ENCODE measurements at regions not wholly inside any gene's neighbourhood (a gene's known extent, or its start where the extent isn't known, plus 50 kb on each side); places are given as distances from the start of the nearest gene placed in this dataset.

GRCh38 chr16:60413969-60414368 lies 1622.3 kb downstream of the CDH8 start:
- Histone ChIP-seq H3K4me3 (no peak overlapping the region), H3K4me2 (peak overlapping the region; percentile 3; the same call in 1 of the 2 replicates)
- DNase-seq (ENCODE audit: low spot score), result peak; percentile 29

DNA sequence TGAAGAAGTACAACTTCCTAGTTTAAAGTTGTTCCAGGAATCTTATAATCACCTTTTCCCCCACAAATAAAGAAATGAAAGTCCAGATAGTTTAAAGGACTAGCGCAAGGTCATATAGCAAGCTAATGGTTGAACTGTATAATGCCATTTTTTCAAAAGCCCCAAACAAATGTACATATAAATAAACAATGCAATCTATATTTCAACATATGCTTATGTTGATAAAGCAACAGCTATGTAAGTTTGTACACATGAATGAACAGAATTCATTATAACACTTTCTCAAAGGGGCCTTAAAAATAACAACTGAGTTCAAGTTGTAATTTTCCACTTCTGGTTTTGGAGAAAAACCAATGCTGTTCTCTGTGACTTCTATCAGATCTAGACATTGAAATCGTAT lies 1628.6 kb downstream of the CDH8 start:
- Mint-ChIP-seq H3K27me3 (ENCODE audit: insufficient read depth, low read depth, poor library complexity) (no peaks in the 10 kb centered on the region), H3K9me3 (no peaks in the 10 kb centered on the region), H3K36me3 (ENCODE audit: low read depth) (no peaks in the 10 kb centered on the region), H3K27ac (no peak overlapping the region), H3K4me1 (no peaks in the 10 kb centered on the region), H3K4me3 (no peak overlapping the region)
- H3K4me3 ChIP-seq, result no peak overlapping the region
- DNase-seq (ENCODE audit: low spot score) (no peak), ATAC-seq (no peak)
- H3K27ac ChIP-seq (ENCODE audit: low read depth), result no peak overlapping the region
- H4K20me1 ChIP-seq (replicated peaks; ENCODE audit: insufficient read depth), result no peaks in the 10 kb centered on the region
- H3K36me3 ChIP-seq (ENCODE audit: insufficient read depth), result no peaks in the 10 kb centered on the region
- peaks cover 4% of the 10 kb centered on the region for H3F3A ChIP-seq (replicated peaks; ENCODE audit: low read depth)
- no peaks in the 10 kb centered on the region for H3K79me2 ChIP-seq (replicated peaks; ENCODE audit: insufficient read depth)
- no peaks in the 10 kb centered on the region; the same call in 1 of the 2 replicates for H3K9me2 ChIP-seq (ENCODE audit: insufficient read depth)
- no peak overlapping the region for H3K4me2 ChIP-seq
- H2AFZ ChIP-seq, result no peak overlapping the region
- 0 out of 2 replicates have a peak, but pooled peaks cover 3% of the 10 kb centered on the region for H3K4me1 ChIP-seq (ENCODE audit: insufficient read depth)
- H3K27me3 ChIP-seq (ENCODE audit: insufficient read depth), result no peaks in the 10 kb centered on the region
- TF ChIP-seq EZH2 (IDR thresholded peaks at IDR 0.05; ENCODE audit: low read depth, unreplicated experiment) (no peak), ZNF114 (CRISPR knock-in tag; IDR thresholded peaks at IDR 0.05) (no peak), POLR2AphosphoS5 (IDR thresholded peaks at IDR 0.05; ENCODE audit: low read depth) (no peak), CREB1 (CRISPR knock-in tag; IDR thresholded peaks at IDR 0.05; ENCODE audit: low read depth) (no peak), STAT1 (IDR thresholded peaks at IDR 0.05; ENCODE audit: unreplicated experiment) (no peak), REST (IDR thresholded peaks at IDR 0.05; ENCODE audit: unreplicated experiment) (no peak), NANOG (IDR thresholded peaks at IDR 0.05; ENCODE audit: borderline replicate concordance) (no peak), JUNB (IDR thresholded peaks at IDR 0.05; ENCODE audit: unreplicated experiment) (no peak), ZNF331 (CRISPR knock-in tag; IDR thresholded peaks at IDR 0.05; ENCODE audit: low read depth) (no peak)
- TF ChIP-seq, protein P1, sequence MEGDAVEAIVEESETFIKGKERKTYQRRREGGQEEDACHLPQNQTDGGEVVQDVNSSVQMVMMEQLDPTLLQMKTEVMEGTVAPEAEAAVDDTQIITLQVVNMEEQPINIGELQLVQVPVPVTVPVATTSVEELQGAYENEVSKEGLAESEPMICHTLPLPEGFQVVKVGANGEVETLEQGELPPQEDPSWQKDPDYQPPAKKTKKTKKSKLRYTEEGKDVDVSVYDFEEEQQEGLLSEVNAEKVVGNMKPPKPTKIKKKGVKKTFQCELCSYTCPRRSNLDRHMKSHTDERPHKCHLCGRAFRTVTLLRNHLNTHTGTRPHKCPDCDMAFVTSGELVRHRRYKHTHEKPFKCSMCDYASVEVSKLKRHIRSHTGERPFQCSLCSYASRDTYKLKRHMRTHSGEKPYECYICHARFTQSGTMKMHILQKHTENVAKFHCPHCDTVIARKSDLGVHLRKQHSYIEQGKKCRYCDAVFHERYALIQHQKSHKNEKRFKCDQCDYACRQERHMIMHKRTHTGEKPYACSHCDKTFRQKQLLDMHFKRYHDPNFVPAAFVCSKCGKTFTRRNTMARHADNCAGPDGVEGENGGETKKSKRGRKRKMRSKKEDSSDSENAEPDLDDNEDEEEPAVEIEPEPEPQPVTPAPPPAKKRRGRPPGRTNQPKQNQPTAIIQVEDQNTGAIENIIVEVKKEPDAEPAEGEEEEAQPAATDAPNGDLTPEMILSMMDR (conservative IDR thresholded peaks at IDR 0.05; ENCODE audit: low read depth in 2 of 2), result no peak

More at GRCh38 chr16:60413969-60414368, 1622.3 kb downstream of the CDH8 start:
- peak; percentile 58 for ATAC-seq
- Histone ChIP-seq H3K27me3 (ENCODE audit: insufficient read depth) (no peaks in the 10 kb centered on the region), H3F3A (replicated peaks; ENCODE audit: low read depth) (no peaks in the 10 kb centered on the region), H3K4me1 (ENCODE audit: insufficient read depth) (peaks cover 25% of the 10 kb centered on the region; the same call in 1 of the 2 replicates), H3K36me3 (ENCODE audit: insufficient read depth) (no peaks in the 10 kb centered on the region), H3K27ac (ENCODE audit: low read depth) (no peak overlapping the region), H4K20me1 (replicated peaks; ENCODE audit: insufficient read depth) (no peaks in the 10 kb centered on the region), H3K9me2 (ENCODE audit: insufficient read depth) (peaks cover 3% of the 10 kb centered on the region; the same call in 1 of the 2 replicates), H2AFZ (no peak overlapping the region), H3K79me2 (replicated peaks; ENCODE audit: insufficient read depth) (no peaks in the 10 kb centered on the region)
- no peak for TF ChIP-seq STAT1 (IDR thresholded peaks at IDR 0.05; ENCODE audit: unreplicated experiment)
- peak; percentile 50 for TF ChIP-seq REST (IDR thresholded peaks at IDR 0.05; ENCODE audit: unreplicated experiment)
- Mint-ChIP-seq H3K4me1 (peaks cover 18% of the 10 kb centered on the region), H3K9me3 (no peaks in the 10 kb centered on the region; the same call in 2 of the 3 replicates), H3K36me3 (ENCODE audit: low read depth) (no peaks in the 10 kb centered on the region), H3K27ac (0 out of 2 replicates have a peak overlapping the region, but pooled peaks have one; percentile 40), H3K27me3 (ENCODE audit: insufficient read depth, low read depth, poor library complexity) (peaks cover 2% of the 10 kb centered on the region), H3K4me3 (no peak overlapping the region)
